GM23338 (cell line): ENCODE measurements at regions not wholly inside any gene's neighbourhood (a gene's known extent, or its start where the extent isn't known, plus 50 kb on each side); places are given as distances from the start of the nearest gene placed in this dataset.

Experiments used
- ATAC-seq: fragments of 200-7000 bp; cut with Tn5 transposase; 3 replicates; pipeline ENCODE4 v1.9.1; 2020
- DNase-seq: peaks from one replicate; pipeline ENCODE4 v3.0.0-alpha.2; 2015; ENCODE audit warnings: low spot score
- H2AFZ ChIP-seq: fragments of 200-600 bp; sonication (generic); 2 replicates; pipeline ENCODE4 v1.8.0; 2016; ENCODE audit warnings: antibody characterized with exemption, mild to moderate bottlenecking, moderate library complexity
- H3F3A ChIP-seq: fragments of 200-600 bp; sonication (generic); replicated peaks from 2 replicates; pipeline ENCODE4 v1.8.0; 2017; ENCODE audit warnings: antibody characterized with exemption, mixed run types, low read depth
- H3K27ac ChIP-seq: fragments of 200-600 bp; sonication (generic); 2 replicates; pipeline ENCODE4 v1.6.1; 2016; ENCODE audit warnings: low read depth
- H3K27me3 ChIP-seq: fragments of 200-600 bp; sonication (generic); 2 replicates; pipeline ENCODE4 v1.8.0; 2016; ENCODE audit warnings: mild to moderate bottlenecking, mixed run types, moderate library complexity; ENCODE audit not compliant: insufficient read depth
- H3K36me3 ChIP-seq: fragments of 200-600 bp; sonication (generic); 2 replicates; pipeline ENCODE4 v1.8.0; 2016; ENCODE audit warnings: mild to moderate bottlenecking; ENCODE audit not compliant: insufficient read depth
- H3K4me1 ChIP-seq: fragments of 200-600 bp; sonication (generic); 2 replicates; pipeline ENCODE4 v1.8.0; 2016; ENCODE audit warnings: mild to moderate bottlenecking, moderate library complexity; ENCODE audit not compliant: insufficient read depth
- H3K4me2 ChIP-seq: fragments of 200-600 bp; sonication (generic); 2 replicates; pipeline ENCODE4 v1.7.1; 2017; ENCODE audit warnings: mixed run types
- H3K4me3 ChIP-seq: fragments of 200-600 bp; sonication (generic); 2 replicates; pipeline ENCODE4 v1.6.1; 2016; ENCODE audit warnings: mixed run types
- H3K79me2 ChIP-seq: fragments of 200-600 bp; sonication (generic); replicated peaks from 2 replicates; pipeline ENCODE4 v1.8.0; 2017; ENCODE audit warnings: mild to moderate bottlenecking; ENCODE audit not compliant: insufficient read depth
- H3K9me2 ChIP-seq: fragments of 200-600 bp; sonication (generic); 2 replicates; pipeline ENCODE4 v1.8.0; 2017; ENCODE audit not compliant: insufficient read depth
- H4K20me1 ChIP-seq: fragments of 200-600 bp; sonication (generic); replicated peaks from 2 replicates; pipeline ENCODE4 v1.8.0; 2017; ENCODE audit warnings: mild to moderate bottlenecking; ENCODE audit not compliant: insufficient read depth
- H3K27ac Mint-ChIP-seq: 2 replicates; pipeline ENCODE4 v1.8.0; 2020; ENCODE audit warnings: inconsistent platforms, mild to moderate bottlenecking, moderate library complexity, mixed read lengths
- H3K27me3 Mint-ChIP-seq: 3 replicates; pipeline ENCODE4 v1.8.0; 2022; ENCODE audit warnings: low read depth, mild to moderate bottlenecking, moderate library complexity, mixed read lengths, inconsistent platforms; ENCODE audit not compliant: insufficient read depth, poor library complexity
- H3K36me3 Mint-ChIP-seq: 3 replicates; pipeline ENCODE4 v1.8.0; 2021; ENCODE audit warnings: low read depth, mild to moderate bottlenecking, inconsistent platforms, moderate library complexity, mixed read lengths
- H3K4me1 Mint-ChIP-seq: 3 replicates; pipeline ENCODE4 v1.8.0; 2020; ENCODE audit warnings: mild to moderate bottlenecking, inconsistent platforms, mixed read lengths
- H3K4me3 Mint-ChIP-seq: 3 replicates; pipeline ENCODE4 v1.8.0; 2021; ENCODE audit warnings: moderate library complexity, mild to moderate bottlenecking, inconsistent platforms, mixed read lengths
- H3K9me3 Mint-ChIP-seq: 3 replicates; pipeline ENCODE4 v1.8.0; 2020; ENCODE audit warnings: moderate library complexity, mild to moderate bottlenecking, inconsistent platforms, mixed read lengths
- CREB1 ChIP-seq: fragments of 250-450 bp; sonication (Bioruptor Pico); IDR thresholded peaks from 2 replicates; pipeline ENCODE4 v1.5.0; 2020; ENCODE audit warnings: low read depth, mild to moderate bottlenecking, moderate library complexity
- EZH2 ChIP-seq: fragments of 200-600 bp; sonication (generic); IDR thresholded peaks from one replicate; pipeline ENCODE4 v1.8.0; 2017; ENCODE audit warnings: antibody characterized with exemption, mild to moderate bottlenecking, low read depth; ENCODE audit not compliant: unreplicated experiment
- EZH2phosphoT487 ChIP-seq: fragments of 200-600 bp; sonication (generic); IDR thresholded peaks from one replicate; pipeline ENCODE4 v1.8.1; 2018; ENCODE audit warnings: antibody characterized with exemption; ENCODE audit not compliant: unreplicated experiment
- JUNB ChIP-seq: IDR thresholded peaks from one replicate; pipeline ENCODE4 v1.6.1; 2016; ENCODE audit warnings: antibody characterized with exemption; ENCODE audit not compliant: unreplicated experiment
- NANOG ChIP-seq: IDR thresholded peaks from 2 replicates; pipeline ENCODE4 v1.6.1; 2016; ENCODE audit warnings: antibody characterized with exemption, borderline replicate concordance
- POLR2AphosphoS5 ChIP-seq: IDR thresholded peaks from 2 replicates; pipeline ENCODE4 v1.6.1; 2016; ENCODE audit warnings: antibody characterized with exemption, low read depth
- STAT1 ChIP-seq: IDR thresholded peaks from one replicate; pipeline ENCODE4 v1.6.1; 2016; ENCODE audit warnings: antibody characterized with exemption; ENCODE audit not compliant: unreplicated experiment
- ZNF114 ChIP-seq: fragments of 250-450 bp; sonication (Bioruptor Pico); IDR thresholded peaks from 2 replicates; pipeline ENCODE4 v1.5.0; 2020; ENCODE audit warnings: mild to moderate bottlenecking, moderate library complexity
- ZNF331 ChIP-seq: fragments of 250-450 bp; sonication (Bioruptor Pico); IDR thresholded peaks from 2 replicates; pipeline ENCODE4 v1.5.0; 2020; ENCODE audit warnings: low read depth, mild to moderate bottlenecking, moderate library complexity
- ZNF462 ChIP-seq: fragments of 250-450 bp; sonication (Bioruptor Pico); IDR thresholded peaks from 2 replicates; pipeline ENCODE4 v1.5.0; 2020; ENCODE audit warnings: mild to moderate bottlenecking, moderate library complexity
- TF ChIP-seq, protein P1 (sequence below): IDR thresholded peaks from one replicate; pipeline ENCODE4 v1.6.1; 2018; ENCODE audit warnings: antibody characterized with exemption; ENCODE audit not compliant: unreplicated experiment
- TF ChIP-seq, protein P2 (sequence below): IDR thresholded peaks from 2 replicates; pipeline ENCODE4 v1.6.1; 2016; ENCODE audit warnings: antibody characterized with exemption

DNA sequence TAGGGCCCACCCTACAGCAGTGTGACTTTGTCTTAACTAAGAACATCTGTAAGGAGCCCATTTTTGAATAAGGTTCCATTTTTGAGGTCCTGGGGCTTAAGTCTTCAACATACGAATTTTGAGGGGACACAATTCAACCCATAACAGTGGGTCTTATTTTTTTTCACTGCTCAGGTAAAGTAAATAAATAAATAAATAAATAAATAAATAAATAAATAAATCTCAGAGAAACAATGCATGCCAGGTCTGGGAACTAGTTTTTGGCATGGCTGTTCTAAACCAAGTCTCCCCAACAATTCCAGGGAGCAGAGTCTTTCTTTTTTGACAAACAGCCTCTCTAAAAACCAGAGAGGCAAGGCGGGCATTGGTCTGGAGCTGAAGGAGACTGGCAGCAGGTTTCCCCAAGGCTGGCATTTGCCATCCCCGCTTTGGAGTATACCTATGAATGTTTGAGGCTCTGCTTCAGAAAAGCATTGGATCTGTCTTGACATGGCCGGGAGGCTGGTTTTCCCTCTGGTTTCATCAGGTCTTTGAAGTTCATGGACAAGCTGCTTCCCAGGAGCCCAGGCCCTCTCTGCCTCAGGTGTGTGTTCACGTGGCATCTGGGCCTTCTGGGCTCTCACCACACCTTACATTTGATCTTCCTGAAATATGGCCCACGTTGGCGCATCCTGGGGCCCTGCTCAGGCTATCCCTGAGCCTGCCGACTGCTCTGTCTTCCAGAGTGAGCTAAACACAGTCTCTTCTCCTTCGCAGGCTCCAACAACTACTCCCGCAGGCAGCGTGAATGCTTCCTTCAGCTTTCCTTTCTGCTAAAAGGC, 545.2 kb downstream of the BCL11B start (continued):
- TF ChIP-seq, protein P1, sequence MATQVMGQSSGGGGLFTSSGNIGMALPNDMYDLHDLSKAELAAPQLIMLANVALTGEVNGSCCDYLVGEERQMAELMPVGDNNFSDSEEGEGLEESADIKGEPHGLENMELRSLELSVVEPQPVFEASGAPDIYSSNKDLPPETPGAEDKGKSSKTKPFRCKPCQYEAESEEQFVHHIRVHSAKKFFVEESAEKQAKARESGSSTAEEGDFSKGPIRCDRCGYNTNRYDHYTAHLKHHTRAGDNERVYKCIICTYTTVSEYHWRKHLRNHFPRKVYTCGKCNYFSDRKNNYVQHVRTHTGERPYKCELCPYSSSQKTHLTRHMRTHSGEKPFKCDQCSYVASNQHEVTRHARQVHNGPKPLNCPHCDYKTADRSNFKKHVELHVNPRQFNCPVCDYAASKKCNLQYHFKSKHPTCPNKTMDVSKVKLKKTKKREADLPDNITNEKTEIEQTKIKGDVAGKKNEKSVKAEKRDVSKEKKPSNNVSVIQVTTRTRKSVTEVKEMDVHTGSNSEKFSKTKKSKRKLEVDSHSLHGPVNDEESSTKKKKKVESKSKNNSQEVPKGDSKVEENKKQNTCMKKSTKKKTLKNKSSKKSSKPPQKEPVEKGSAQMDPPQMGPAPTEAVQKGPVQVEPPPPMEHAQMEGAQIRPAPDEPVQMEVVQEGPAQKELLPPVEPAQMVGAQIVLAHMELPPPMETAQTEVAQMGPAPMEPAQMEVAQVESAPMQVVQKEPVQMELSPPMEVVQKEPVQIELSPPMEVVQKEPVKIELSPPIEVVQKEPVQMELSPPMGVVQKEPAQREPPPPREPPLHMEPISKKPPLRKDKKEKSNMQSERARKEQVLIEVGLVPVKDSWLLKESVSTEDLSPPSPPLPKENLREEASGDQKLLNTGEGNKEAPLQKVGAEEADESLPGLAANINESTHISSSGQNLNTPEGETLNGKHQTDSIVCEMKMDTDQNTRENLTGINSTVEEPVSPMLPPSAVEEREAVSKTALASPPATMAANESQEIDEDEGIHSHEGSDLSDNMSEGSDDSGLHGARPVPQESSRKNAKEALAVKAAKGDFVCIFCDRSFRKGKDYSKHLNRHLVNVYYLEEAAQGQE: no peak
- TF ChIP-seq, protein P2, sequence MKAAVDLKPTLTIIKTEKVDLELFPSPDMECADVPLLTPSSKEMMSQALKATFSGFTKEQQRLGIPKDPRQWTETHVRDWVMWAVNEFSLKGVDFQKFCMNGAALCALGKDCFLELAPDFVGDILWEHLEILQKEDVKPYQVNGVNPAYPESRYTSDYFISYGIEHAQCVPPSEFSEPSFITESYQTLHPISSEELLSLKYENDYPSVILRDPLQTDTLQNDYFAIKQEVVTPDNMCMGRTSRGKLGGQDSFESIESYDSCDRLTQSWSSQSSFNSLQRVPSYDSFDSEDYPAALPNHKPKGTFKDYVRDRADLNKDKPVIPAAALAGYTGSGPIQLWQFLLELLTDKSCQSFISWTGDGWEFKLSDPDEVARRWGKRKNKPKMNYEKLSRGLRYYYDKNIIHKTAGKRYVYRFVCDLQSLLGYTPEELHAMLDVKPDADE: no peak
- TF ChIP-seq EZH2phosphoT487 (no peak), STAT1 (no peak), NANOG (no peak), POLR2AphosphoS5 (no peak), ZNF114 (CRISPR knock-in tag) (no peak), CREB1 (CRISPR knock-in tag) (no peak), JUNB (no peak)

DNA sequence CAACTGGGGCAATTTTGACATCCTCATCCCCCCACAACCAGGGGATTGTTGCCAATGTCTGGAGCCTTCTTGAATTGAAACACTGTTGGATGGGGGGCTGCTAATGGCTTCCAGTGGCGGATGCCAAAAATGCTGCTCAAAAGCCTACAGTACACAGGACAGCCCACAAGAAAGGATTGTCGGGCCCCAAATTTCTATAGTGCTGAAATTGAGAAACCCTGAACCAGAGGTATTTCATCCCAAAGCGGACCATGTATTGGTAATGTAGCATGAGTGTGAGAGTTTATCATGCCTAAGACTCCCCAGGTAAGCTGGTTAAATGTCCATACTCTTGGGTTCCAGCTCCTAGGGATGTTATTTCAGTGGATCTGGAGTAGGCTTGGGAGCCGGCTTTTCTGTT, 544.0 kb downstream of the BCL11B start:
- Mint-ChIP-seq H3K27me3 (peaks cover 2% of the 10 kb centered on the region), H3K4me3 (no peak overlapping the region), H3K36me3 (no peaks in the 10 kb centered on the region), H3K9me3 (no peaks in the 10 kb centered on the region; the same call in 2 of the 3 replicates), H3K4me1 (peaks cover 7% of the 10 kb centered on the region), H3K27ac (no peak overlapping the region)
- peaks cover 12% of the 10 kb centered on the region for H3K4me1 ChIP-seq
- H3K4me2 ChIP-seq: no peak overlapping the region
- ATAC-seq (no peak), DNase-seq (no peak)
- no peak overlapping the region for H3K4me3 ChIP-seq
- no peaks in the 10 kb centered on the region for H3K79me2 ChIP-seq
- no peak overlapping the region for H3K27ac ChIP-seq
- no peaks in the 10 kb centered on the region for H3F3A ChIP-seq
- no peak overlapping the region for H2AFZ ChIP-seq
- H3K9me2 ChIP-seq: peaks cover 17% of the 10 kb centered on the region; the same call in 1 of the 2 replicates
- no peaks in the 10 kb centered on the region for H4K20me1 ChIP-seq
- H3K27me3 ChIP-seq: no peaks in the 10 kb centered on the region
- no peaks in the 10 kb centered on the region for H3K36me3 ChIP-seq
- TF ChIP-seq CREB1 (CRISPR knock-in tag) (no peak), ZNF331 (no peak), ZNF462 (CRISPR knock-in tag) (no peak), EZH2 (no peak)
